ENCODE measurements at regions not wholly inside any gene's neighbourhood (a gene's known extent, or its start where the extent isn't known, plus 50 kb on each side); places are given as distances from the start of the nearest gene placed in this dataset.

GRCh38 chr2:47304654-47305053, 64.5 kb upstream of the EPCAM start:
- TF ChIP-seq CTCF (conservative IDR thresholded peaks at IDR 0.05; ENCODE audit: low read length) (no peak), EZH2phosphoT487 (IDR thresholded peaks at IDR 0.05; ENCODE audit: borderline replicate concordance) (no peak)
- H3K9me3 ChIP-seq (ENCODE audit: insufficient read depth, low read depth, low read length) = no peaks in the 10 kb centered on the region
- H3K79me2 ChIP-seq (ENCODE audit: insufficient read depth, low read length) = no peaks in the 10 kb centered on the region
- H3K4me3 ChIP-seq (ENCODE audit: low read length, poor library complexity, severe bottlenecking) = no peak overlapping the region
- H3K27me3 ChIP-seq (ENCODE audit: insufficient read depth, low read length, poor library complexity, severe bottlenecking) = no peaks in the 10 kb centered on the region
- H4K20me1 ChIP-seq (ENCODE audit: insufficient read depth, low read length, poor library complexity, severe bottlenecking) = no peaks in the 10 kb centered on the region
- H3K4me2 ChIP-seq (ENCODE audit: low read depth, low read length, poor library complexity, severe bottlenecking) = no peak overlapping the region
- no peak overlapping the region for H2AFZ ChIP-seq (ENCODE audit: low read length)
- no peaks in the 10 kb centered on the region for H3K9me2 ChIP-seq (replicated peaks; ENCODE audit: low read depth, low read length)
- H3K4me1 ChIP-seq (ENCODE audit: insufficient read depth, low read length, poor library complexity, severe bottlenecking) = peaks cover 16% of the 10 kb centered on the region
- no peaks in the 10 kb centered on the region for H3K36me3 ChIP-seq (ENCODE audit: insufficient read depth, low read length)
- no peaks in the 10 kb centered on the region for H3F3A ChIP-seq (ENCODE audit: low read depth)
- no peak overlapping the region for H3K9ac ChIP-seq (ENCODE audit: low read depth, low read length, poor library complexity, severe bottlenecking)

- H3K9me3 ChIP-seq (ENCODE audit: insufficient read depth, low read depth, low read length) = no peaks in the 10 kb centered on the region
- H3K36me3 ChIP-seq (ENCODE audit: insufficient read depth, low read length) = no peaks in the 10 kb centered on the region
- no peaks in the 10 kb centered on the region for H3K79me2 ChIP-seq (ENCODE audit: insufficient read depth, low read length)
- H4K20me1 ChIP-seq (ENCODE audit: insufficient read depth, low read length, poor library complexity, severe bottlenecking) = no peaks in the 10 kb centered on the region
- no peaks in the 10 kb centered on the region for H3F3A ChIP-seq (ENCODE audit: low read depth)
- H3K9ac ChIP-seq (ENCODE audit: low read depth, low read length, poor library complexity, severe bottlenecking) = no peak overlapping the region
- H2AFZ ChIP-seq (ENCODE audit: low read length) = no peak overlapping the region
- no peaks in the 10 kb centered on the region for H3K9me2 ChIP-seq (replicated peaks; ENCODE audit: low read depth, low read length)
- H3K27me3 ChIP-seq (ENCODE audit: insufficient read depth, low read length, poor library complexity, severe bottlenecking) = no peaks in the 10 kb centered on the region
- peaks cover 16% of the 10 kb centered on the region for H3K4me1 ChIP-seq (ENCODE audit: insufficient read depth, low read length, poor library complexity, severe bottlenecking)
- TF ChIP-seq CTCF (conservative IDR thresholded peaks at IDR 0.05; ENCODE audit: low read length) (no peak), EZH2phosphoT487 (IDR thresholded peaks at IDR 0.05; ENCODE audit: borderline replicate concordance) (no peak)
- no peak overlapping the region for H3K4me2 ChIP-seq (ENCODE audit: low read depth, low read length, poor library complexity, severe bottlenecking)
- H3K4me3 ChIP-seq (ENCODE audit: low read length, poor library complexity, severe bottlenecking) = no peak overlapping the region
These were observed 65.6 kb upstream of the EPCAM start for GRCh38 chr2:47303341-47304148.

- Histone ChIP-seq H4K20me1 (ENCODE audit: insufficient read depth, low read length, poor library complexity, severe bottlenecking) (no peaks in the 10 kb centered on the region), H3K27me3 (ENCODE audit: insufficient read depth, low read length, poor library complexity, severe bottlenecking) (no peaks in the 10 kb centered on the region), H3K4me1 (ENCODE audit: insufficient read depth, low read length, poor library complexity, severe bottlenecking) (peaks cover 16% of the 10 kb centered on the region), H3K9me3 (ENCODE audit: insufficient read depth, low read depth, low read length) (no peaks in the 10 kb centered on the region), H3K4me2 (ENCODE audit: low read depth, low read length, poor library complexity, severe bottlenecking) (no peak overlapping the region), H3K79me2 (ENCODE audit: insufficient read depth, low read length) (no peaks in the 10 kb centered on the region), H3K36me3 (ENCODE audit: insufficient read depth, low read length) (no peaks in the 10 kb centered on the region), H3F3A (ENCODE audit: low read depth) (no peaks in the 10 kb centered on the region), H3K9ac (ENCODE audit: low read depth, low read length, poor library complexity, severe bottlenecking) (no peak overlapping the region), H3K4me3 (ENCODE audit: low read length, poor library complexity, severe bottlenecking) (no peak overlapping the region), H2AFZ (ENCODE audit: low read length) (no peak overlapping the region), H3K9me2 (replicated peaks; ENCODE audit: low read depth, low read length) (no peaks in the 10 kb centered on the region)
- TF ChIP-seq EZH2phosphoT487 (IDR thresholded peaks at IDR 0.05; ENCODE audit: borderline replicate concordance) (no peak), CTCF (conservative IDR thresholded peaks at IDR 0.05; ENCODE audit: low read length) (no peak)
These were observed 66.8 kb upstream of the EPCAM start for GRCh38 chr2:47302308-47302707.
